ENCODE measurements at regions not wholly inside any gene's neighbourhood (a gene's known extent, or its start where the extent isn't known, plus 50 kb on each side); places are given as distances from the start of the nearest gene placed in this dataset.

GRCh38 chr6:80690551-80691131 is 584.2 kb downstream of the BCKDHB start:
- intact Hi-C loops (cut with DNase I), result no loop called here
- Histone ChIP-seq H3K9me3 (no peaks in the 10 kb centered on the region), H3K27me3 (no peaks in the 10 kb centered on the region), H3K4me1 (no peaks in the 10 kb centered on the region), H3K4me3 (no peak overlapping the region), H3K27ac (no peak overlapping the region), H3K36me3 (no peaks in the 10 kb centered on the region)
- TF ChIP-seq CTCF (IDR thresholded peaks at IDR 0.05), result no peak
- no peak for DNase-seq
- no peak for ATAC-seq

DNA sequence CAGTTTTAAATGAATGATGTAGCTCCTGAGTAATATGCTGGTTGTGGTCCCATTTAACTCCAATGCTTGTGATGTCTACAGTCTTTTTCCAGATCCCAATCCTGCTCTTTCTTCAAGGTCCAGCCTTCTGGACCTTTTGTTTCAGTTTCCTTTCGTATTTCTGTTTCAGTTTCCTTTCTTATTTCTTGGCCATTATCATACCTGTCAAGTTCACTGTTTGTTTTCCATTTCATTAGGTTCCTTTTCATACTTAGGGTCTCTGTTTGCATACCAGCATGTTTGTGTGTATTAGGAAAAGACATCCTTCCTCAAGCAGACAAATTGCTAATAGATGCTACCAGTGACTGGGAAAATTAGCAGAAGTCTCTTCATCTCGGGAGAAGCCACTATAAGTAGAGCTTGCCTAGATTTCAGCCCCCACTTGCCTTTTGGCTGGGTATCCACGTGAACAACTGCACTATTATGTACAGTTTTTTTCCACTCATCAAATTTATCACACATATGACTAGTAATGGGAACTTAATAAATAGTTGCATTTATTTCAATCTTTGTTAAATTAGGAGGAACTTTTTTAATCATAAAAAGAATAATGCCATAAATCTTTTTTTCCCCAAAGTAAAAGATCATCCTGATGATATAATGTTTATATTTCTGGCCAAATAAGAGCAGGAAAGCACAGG is 583.4 kb downstream of the BCKDHB start:
- H3K4me1 ChIP-seq, result no peaks in the 10 kb centered on the region
- no peak for ATAC-seq
- intact Hi-C loops (cut with DNase I), result no loop called here
- H3K27ac ChIP-seq, result no peak overlapping the region
- TF ChIP-seq CTCF (IDR thresholded peaks at IDR 0.05), result no peak
- no peaks in the 10 kb centered on the region for H3K36me3 ChIP-seq
- no peak overlapping the region for H3K4me3 ChIP-seq
- DNase-seq, result no peak
- no peaks in the 10 kb centered on the region for H3K27me3 ChIP-seq
- no peaks in the 10 kb centered on the region for H3K9me3 ChIP-seq

GRCh38 chr6:80679992-80680391 is 573.5 kb downstream of the BCKDHB start:
- no peaks in the 10 kb centered on the region for H3K27me3 ChIP-seq
- no peaks in the 10 kb centered on the region for H3K9me3 ChIP-seq
- ATAC-seq, result no peak
- DNase-seq, result no peak
- no peaks in the 10 kb centered on the region for H3K4me1 ChIP-seq
- no peak for TF ChIP-seq CTCF (IDR thresholded peaks at IDR 0.05)
- H3K4me3 ChIP-seq, result no peak overlapping the region
- H3K36me3 ChIP-seq, result no peaks in the 10 kb centered on the region
- no peak overlapping the region for H3K27ac ChIP-seq
- intact Hi-C loops (cut with DNase I), result no loop called here

DNA sequence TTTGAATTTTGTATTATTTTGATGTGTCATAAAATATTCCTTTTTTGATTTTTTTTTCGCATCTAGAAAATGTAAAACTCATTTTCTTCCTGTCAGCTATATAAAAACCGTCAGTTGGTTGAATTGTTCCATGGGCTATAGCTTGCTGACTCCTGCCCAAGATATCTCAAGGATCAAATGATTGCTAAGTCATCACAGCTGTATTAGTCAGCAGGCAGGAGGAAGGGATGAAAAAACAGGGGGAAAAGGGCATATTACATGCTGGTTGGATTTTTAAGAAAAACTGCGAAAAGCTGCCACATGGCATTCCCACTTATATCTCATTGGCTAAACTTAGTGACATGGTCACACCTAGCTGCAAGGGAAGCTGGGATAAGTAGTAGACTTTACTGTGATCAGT is 569.9 kb downstream of the BCKDHB start:
- Histone ChIP-seq H3K9me3 (no peaks in the 10 kb centered on the region), H3K27ac (no peak overlapping the region), H3K4me3 (no peak overlapping the region), H3K27me3 (no peaks in the 10 kb centered on the region), H3K36me3 (no peaks in the 10 kb centered on the region), H3K4me1 (no peaks in the 10 kb centered on the region)
- intact Hi-C loops (cut with DNase I), result no loop called here
- ATAC-seq (no peak), DNase-seq (no peak)
- TF ChIP-seq CTCF (IDR thresholded peaks at IDR 0.05), result no peak

GRCh38 chr6:80674669-80675068 is 568.2 kb downstream of the BCKDHB start:
- ATAC-seq (no peak), DNase-seq (no peak)
- Histone ChIP-seq H3K9me3 (no peaks in the 10 kb centered on the region), H3K27ac (no peak overlapping the region), H3K4me1 (no peaks in the 10 kb centered on the region), H3K36me3 (no peaks in the 10 kb centered on the region), H3K27me3 (no peaks in the 10 kb centered on the region), H3K4me3 (no peak overlapping the region)
- intact Hi-C loops (cut with DNase I), result no loop called here
- TF ChIP-seq CTCF (IDR thresholded peaks at IDR 0.05), result no peak

All from upper lobe of right lung (tissue), 1 donor.